Activated T-cell treated with anti-CD3 and anti-CD28 coated beads, Interleukin-2, amount 50 U/mL, for 72 hours (primary cell): ENCODE measurements at regions not wholly inside any gene's neighbourhood (a gene's known extent, or its start where the extent isn't known, plus 50 kb on each side); places are given as distances from the start of the nearest gene placed in this dataset.
"Not testable (repeated sequence)": the region's sequence is repeated elsewhere in the genome, so short reads cannot be mapped to it uniquely, and the experiment has no call there.

ENCODE experiments used
- ATAC-seq, 2 donors: fragments of 150-1000 bp; cut with Tn5 transposase; replicated peaks in 1 of 2; 2 replicates each; pipeline ENCODE4 v1.10.0; 2021; ENCODE audit warnings: moderate library complexity in 2 of 2, mild to moderate bottlenecking in 1 of 2
- DNase-seq, 2 donors: peaks; one replicate each; pipeline ENCODE4 v3.0.0; 2021 to 2022; ENCODE audit warnings: mixed read lengths in 1 of 2
- H3K27ac Mint-ChIP-seq: one replicate; pipeline ENCODE4 v1.8.0; 2022; ENCODE audit warnings: mild to moderate bottlenecking, moderate library complexity, mixed read lengths
- H3K27me3 Mint-ChIP-seq: one replicate; pipeline ENCODE4 v1.8.0; 2022; ENCODE audit warnings: low read depth, mixed read lengths
- H3K36me3 Mint-ChIP-seq, 2 donors: one replicate each; pipeline ENCODE4 v1.8.0; 2022; ENCODE audit warnings: mixed read lengths in 2 of 2, mild to moderate bottlenecking in 1 of 2; ENCODE audit not compliant: insufficient read depth in 2 of 2
- H3K4me1 Mint-ChIP-seq: one replicate; pipeline ENCODE4 v1.8.0; 2022; ENCODE audit warnings: low read depth, mixed read lengths
- H3K4me3 Mint-ChIP-seq, 2 donors: one replicate each; pipeline ENCODE4 v1.8.0; 2022; ENCODE audit warnings: mild to moderate bottlenecking in 2 of 2, mixed read lengths in 2 of 2, moderate library complexity in 2 of 2
- H3K9me3 Mint-ChIP-seq, 2 donors: one replicate each; pipeline ENCODE4 v1.8.0; 2022; ENCODE audit warnings: mixed read lengths in 2 of 2

DNA sequence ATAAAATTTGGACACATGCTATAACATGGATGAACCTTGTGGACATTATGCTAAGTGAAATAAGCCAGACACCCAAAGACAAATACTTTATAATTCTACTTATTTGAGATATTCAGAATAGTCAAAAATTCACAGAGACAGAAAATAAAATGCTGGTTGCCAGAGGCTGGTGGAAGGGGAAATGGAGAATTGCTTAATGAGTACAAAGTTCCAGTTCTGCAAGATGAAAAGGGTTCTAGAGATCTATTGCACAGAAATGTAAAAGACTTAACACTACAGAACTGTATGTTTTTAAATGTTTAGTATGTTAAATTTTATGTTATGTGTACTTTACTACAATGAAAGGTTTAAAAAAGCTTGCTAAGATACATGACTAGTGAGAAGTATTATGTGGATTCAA, 344.8 kb downstream of the CNTN3 start:
- Mint-ChIP-seq H3K36me3 (no peaks in the 10 kb centered on the region), H3K4me1 (no peaks in the 10 kb centered on the region), H3K27me3 (no peaks in the 10 kb centered on the region), H3K4me3 (no peak overlapping the region), H3K9me3 (peaks cover 1 to 4% of the 10 kb centered on the region in 2 donors), H3K27ac (no peak overlapping the region)
- DNase-seq: no peak
- no peak for ATAC-seq

DNA sequence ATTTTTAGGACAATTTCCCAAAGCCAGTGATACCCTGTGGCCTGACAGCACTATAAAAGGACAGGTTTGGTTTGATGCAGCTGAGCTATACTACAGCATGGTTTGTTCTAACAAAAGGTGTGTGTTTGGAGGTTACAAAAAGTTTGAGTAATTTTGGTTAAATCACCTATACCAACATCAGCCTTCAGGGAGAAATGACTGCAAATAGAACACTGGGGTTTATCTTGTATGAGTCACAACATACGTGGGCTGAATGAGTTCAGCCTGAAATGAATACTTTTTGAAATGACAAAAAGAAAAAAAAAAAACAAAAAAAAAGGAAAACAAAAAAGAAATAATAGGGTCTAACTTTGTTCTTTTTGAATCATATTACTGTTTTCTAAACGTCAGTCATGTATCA, 345.7 kb downstream of the CNTN3 start:
- ATAC-seq (peak in 1 of 2 donors; percentile 42), DNase-seq (no peak)
- H3K27me3 Mint-ChIP-seq: no peaks in the 10 kb centered on the region
- H3K4me1 Mint-ChIP-seq: no peaks in the 10 kb centered on the region
- no peaks in the 10 kb centered on the region for H3K36me3 Mint-ChIP-seq
- no peak overlapping the region for H3K4me3 Mint-ChIP-seq
- peaks cover 0 to 1% of the 10 kb centered on the region in 2 donors for H3K9me3 Mint-ChIP-seq
- no peak overlapping the region for H3K27ac Mint-ChIP-seq

GRCh38 chr3:74267588-74268184, 346.8 kb downstream of the CNTN3 start:
- Mint-ChIP-seq H3K27ac (no peak overlapping the region), H3K4me3 (no peak overlapping the region), H3K27me3 (no peaks in the 10 kb centered on the region), H3K9me3 (peaks cover 0 to 1% of the 10 kb centered on the region in 2 donors), H3K36me3 (no peaks in the 10 kb centered on the region), H3K4me1 (no peaks in the 10 kb centered on the region)
- no peak for ATAC-seq
- peak; percentile 1 to 13 for DNase-seq

DNA sequence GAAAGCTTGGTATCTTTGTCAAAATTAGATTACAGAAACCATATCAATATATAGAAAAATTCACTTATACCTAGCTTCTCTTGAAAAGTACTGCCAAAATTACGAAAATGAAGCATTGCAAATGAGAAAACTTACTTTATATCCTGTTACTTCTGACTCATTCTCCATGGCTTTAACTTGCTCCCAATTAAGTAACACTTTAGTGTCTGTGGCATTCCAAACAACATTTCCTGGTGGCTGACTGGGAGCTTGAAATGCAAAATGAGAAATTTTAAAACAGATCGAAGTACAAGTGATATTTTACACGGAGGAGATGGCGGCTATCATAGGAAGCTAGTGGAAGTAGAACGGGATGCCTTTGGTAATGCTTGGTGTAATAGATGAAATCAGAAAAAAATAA, 347.3 kb downstream of the CNTN3 start:
- no peak for DNase-seq
- Mint-ChIP-seq H3K4me3 (no peak overlapping the region), H3K4me1 (no peaks in the 10 kb centered on the region), H3K27me3 (no peaks in the 10 kb centered on the region), H3K27ac (no peak overlapping the region), H3K9me3 (peaks cover 0 to 1% of the 10 kb centered on the region in 2 donors), H3K36me3 (no peaks in the 10 kb centered on the region)
- no peak for ATAC-seq

GRCh38 chr3:74265069-74265468, 349.4 kb downstream of the CNTN3 start:
- DNase-seq (no peak), ATAC-seq (no peak)
- Mint-ChIP-seq H3K27me3 (no peaks in the 10 kb centered on the region), H3K27ac (no peak overlapping the region), H3K9me3 (peaks cover 0 to 1% of the 10 kb centered on the region in 2 donors), H3K36me3 (no peaks in the 10 kb centered on the region), H3K4me1 (no peaks in the 10 kb centered on the region), H3K4me3 (no peak overlapping the region)

DNA sequence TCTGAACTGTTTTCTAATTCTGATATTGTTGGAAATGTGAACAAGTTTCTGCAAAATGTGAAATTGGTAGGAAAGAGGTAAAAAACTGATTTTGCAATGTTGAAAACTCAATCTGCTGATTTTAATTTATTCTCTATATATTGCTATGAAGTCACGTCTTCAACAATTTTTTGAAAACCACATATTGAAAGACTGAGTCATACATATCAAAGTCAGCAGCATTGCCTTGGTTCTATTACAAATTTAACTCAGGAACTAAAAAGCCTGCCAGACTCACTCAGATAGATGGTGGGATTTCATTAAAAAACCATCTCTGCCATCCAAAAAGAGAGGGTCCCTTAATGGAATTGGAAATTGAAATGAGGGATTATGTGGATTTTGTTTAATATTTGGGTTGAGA, 351.4 kb downstream of the CNTN3 start:
- no peak for ATAC-seq
- no peaks in the 10 kb centered on the region for H3K4me1 Mint-ChIP-seq
- no peak overlapping the region for H3K4me3 Mint-ChIP-seq
- H3K9me3 Mint-ChIP-seq: peaks cover 0 to 1% of the 10 kb centered on the region in 2 donors
- no peak for DNase-seq
- peaks cover 0 to 1% of the 10 kb centered on the region in 2 donors for H3K36me3 Mint-ChIP-seq
- H3K27me3 Mint-ChIP-seq: no peaks in the 10 kb centered on the region
- no peak overlapping the region for H3K27ac Mint-ChIP-seq

GRCh38 chr3:74233091-74233490, 381.4 kb downstream of the CNTN3 start:
- Mint-ChIP-seq H3K9me3 (peaks cover 5 to 11% of the 10 kb centered on the region in 2 donors), H3K27ac (no peak overlapping the region), H3K36me3 (no peaks in the 10 kb centered on the region), H3K4me1 (no peaks in the 10 kb centered on the region), H3K27me3 (no peaks in the 10 kb centered on the region), H3K4me3 (no peak overlapping the region)
- no peak for ATAC-seq
- no peak for DNase-seq

DNA sequence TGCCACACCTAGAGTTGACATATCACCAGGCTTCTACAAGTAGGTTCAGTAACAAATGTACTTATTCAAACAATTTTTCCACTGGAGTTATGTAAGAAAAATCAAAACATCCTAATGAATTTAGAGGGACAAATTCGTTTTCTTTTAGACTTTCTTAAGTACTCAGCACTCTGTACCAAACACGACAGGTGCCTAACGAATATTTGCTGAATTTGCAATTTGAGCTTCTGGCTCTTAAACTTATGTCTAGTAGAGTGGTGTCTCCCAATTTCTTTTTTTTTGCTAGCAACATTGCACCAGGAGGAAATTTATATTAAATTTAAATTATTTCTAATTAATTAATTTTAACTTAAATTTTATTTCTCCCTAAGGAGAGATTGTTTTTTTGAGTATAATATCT, 397.0 kb downstream of the CNTN3 start:
- ATAC-seq (no peak), DNase-seq (no peak)
- Mint-ChIP-seq H3K27me3 (no peaks in the 10 kb centered on the region), H3K36me3 (no peaks in the 10 kb centered on the region), H3K9me3 (peaks cover 11 to 13% of the 10 kb centered on the region in 2 donors), H3K27ac (no peak overlapping the region), H3K4me3 (no peak overlapping the region), H3K4me1 (no peaks in the 10 kb centered on the region)

DNA sequence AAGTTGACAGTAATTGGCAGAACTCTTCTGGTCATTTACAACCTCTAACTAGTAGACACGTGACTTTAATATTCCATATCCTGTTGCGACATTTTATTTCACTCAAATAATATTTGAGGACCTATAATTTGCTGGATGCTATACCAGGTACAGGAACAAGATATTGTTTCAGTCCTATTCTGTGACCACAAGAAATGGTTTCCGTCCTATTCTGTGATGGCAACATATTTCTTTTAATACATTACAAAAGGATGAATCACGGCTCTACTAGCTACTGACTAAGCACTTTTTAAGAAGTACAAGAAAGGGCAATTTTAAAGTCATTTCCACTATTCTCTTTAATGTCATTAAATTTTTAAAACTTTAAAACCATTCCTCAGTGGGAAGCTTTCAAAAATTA, 400.2 kb downstream of the CNTN3 start:
- no peaks in the 10 kb centered on the region for H3K36me3 Mint-ChIP-seq
- H3K4me3 Mint-ChIP-seq: no peak overlapping the region
- peaks cover 13% of the 10 kb centered on the region in 2 donors for H3K9me3 Mint-ChIP-seq
- no peak overlapping the region for H3K27ac Mint-ChIP-seq
- H3K27me3 Mint-ChIP-seq: no peaks in the 10 kb centered on the region
- DNase-seq (no peak), ATAC-seq (no peak)
- H3K4me1 Mint-ChIP-seq: no peaks in the 10 kb centered on the region

GRCh38 chr3:74210739-74211138, 403.7 kb downstream of the CNTN3 start:
- Mint-ChIP-seq H3K36me3 (no peaks in the 10 kb centered on the region), H3K27ac (no peak overlapping the region), H3K4me3 (no peak overlapping the region), H3K9me3 (peaks cover 12 to 13% of the 10 kb centered on the region in 2 donors), H3K27me3 (no peaks in the 10 kb centered on the region), H3K4me1 (no peaks in the 10 kb centered on the region)
- no peak for DNase-seq
- ATAC-seq: no peak

DNA sequence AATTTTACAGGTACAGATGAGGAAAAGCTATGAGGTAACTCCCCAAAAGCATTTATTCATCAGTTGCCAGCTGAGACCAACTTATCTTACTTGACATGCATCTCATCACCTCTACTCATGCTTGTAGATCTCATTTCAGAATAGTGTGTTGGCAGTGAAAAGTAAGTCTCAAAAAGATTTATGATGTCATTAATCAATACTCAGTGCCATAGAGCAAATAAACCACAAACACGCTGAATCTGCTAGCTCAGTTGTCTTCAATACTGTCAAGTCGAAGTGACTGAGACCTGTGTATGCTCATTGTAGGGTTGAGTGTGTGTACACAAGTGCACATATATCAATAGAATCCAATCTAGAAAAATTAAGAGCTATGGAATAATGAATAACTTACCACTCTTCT, 413.5 kb downstream of the CNTN3 start:
- no peaks in the 10 kb centered on the region for H3K27me3 Mint-ChIP-seq
- peaks cover 0 to 4% of the 10 kb centered on the region in 2 donors for H3K9me3 Mint-ChIP-seq
- no peak overlapping the region for H3K27ac Mint-ChIP-seq
- no peaks in the 10 kb centered on the region for H3K36me3 Mint-ChIP-seq
- no peak for ATAC-seq
- H3K4me1 Mint-ChIP-seq: no peaks in the 10 kb centered on the region
- no peak for DNase-seq
- H3K4me3 Mint-ChIP-seq: no peak overlapping the region

- not testable (repeated sequence) for H3K4me3 Mint-ChIP-seq, H3K27ac Mint-ChIP-seq, H3K4me1 Mint-ChIP-seq, H3K27me3 Mint-ChIP-seq, ATAC-seq, DNase-seq, H3K36me3 Mint-ChIP-seq
- H3K9me3 Mint-ChIP-seq: peaks cover 13 to 23% of the 10 kb centered on the region in 2 donors
These were observed 435.8 kb downstream of the CNTN3 start for GRCh38 chr3:74178664-74179063.

GRCh38 chr3:74173090-74173489, 441.4 kb downstream of the CNTN3 start:
- no peak for DNase-seq
- H3K27ac Mint-ChIP-seq: no peak overlapping the region
- H3K36me3 Mint-ChIP-seq: no peaks in the 10 kb centered on the region
- no peak for ATAC-seq
- H3K9me3 Mint-ChIP-seq: peaks cover 4 to 7% of the 10 kb centered on the region in 2 donors
- no peaks in the 10 kb centered on the region for H3K4me1 Mint-ChIP-seq
- H3K4me3 Mint-ChIP-seq: no peak overlapping the region
- no peaks in the 10 kb centered on the region for H3K27me3 Mint-ChIP-seq

GRCh38 chr3:74167926-74168325, 446.5 kb downstream of the CNTN3 start:
- DNase-seq (no peak), ATAC-seq (no peak)
- Mint-ChIP-seq H3K9me3 (peaks cover 1 to 3% of the 10 kb centered on the region in 2 donors), H3K4me1 (no peaks in the 10 kb centered on the region), H3K4me3 (no peak overlapping the region), H3K36me3 (peaks cover 1% of the 10 kb centered on the region in 2 donors), H3K27ac (no peak overlapping the region), H3K27me3 (no peaks in the 10 kb centered on the region)
